ENCODE measurements at regions not wholly inside any gene's neighbourhood (a gene's known extent, or its start where the extent isn't known, plus 50 kb on each side); places are given as distances from the start of the nearest gene placed in this dataset.
A peak's percentile ranks its signal among the peaks of the same experiment; 100 is the strongest.

GRCh38 chr16:48813485-48813884 is 203.5 kb upstream of the N4BP1 start:
- H3K27ac Mint-ChIP-seq (ENCODE audit: unreplicated experiment): no peak overlapping the region
- peaks cover 8% of the 10 kb centered on the region for H3K9me3 Mint-ChIP-seq (ENCODE audit: unreplicated experiment)
- H3K4me1 Mint-ChIP-seq (ENCODE audit: low read depth, unreplicated experiment): peaks cover 22% of the 10 kb centered on the region
- H3K27me3 Mint-ChIP-seq (ENCODE audit: unreplicated experiment): peaks cover 11% of the 10 kb centered on the region
- DNase-seq: no peak
- TF ChIP-seq CTCF (IDR thresholded peaks at IDR 0.05; ENCODE audit: partially characterized antibody, unreplicated experiment): no peak
- H3K36me3 Mint-ChIP-seq (ENCODE audit: unreplicated experiment): no peaks in the 10 kb centered on the region
- peak overlapping the region; percentile 21 for H3K4me3 Mint-ChIP-seq (ENCODE audit: unreplicated experiment)

- H3K36me3 Mint-ChIP-seq (ENCODE audit: unreplicated experiment): no peaks in the 10 kb centered on the region
Observed at GRCh38 chr16:48812856-48813255, 202.9 kb upstream of the N4BP1 start.

GRCh38 chr16:48811478-48811877 is 201.5 kb upstream of the N4BP1 start:
- Mint-ChIP-seq H3K4me1 (ENCODE audit: low read depth, unreplicated experiment) (peaks cover 22% of the 10 kb centered on the region), H3K9me3 (ENCODE audit: unreplicated experiment) (peaks cover 8% of the 10 kb centered on the region), H3K27me3 (ENCODE audit: unreplicated experiment) (peaks cover 11% of the 10 kb centered on the region), H3K27ac (ENCODE audit: unreplicated experiment) (no peak overlapping the region), H3K4me3 (ENCODE audit: unreplicated experiment) (peak overlapping the region; percentile 65), H3K36me3 (ENCODE audit: unreplicated experiment) (no peaks in the 10 kb centered on the region)
- TF ChIP-seq CTCF (IDR thresholded peaks at IDR 0.05; ENCODE audit: partially characterized antibody, unreplicated experiment): no peak
- peak; percentile 27 for DNase-seq

More at GRCh38 chr16:48812856-48813255, 202.9 kb upstream of the N4BP1 start:
- Mint-ChIP-seq H3K4me1 (ENCODE audit: low read depth, unreplicated experiment) (peaks cover 22% of the 10 kb centered on the region), H3K4me3 (ENCODE audit: unreplicated experiment) (no peak overlapping the region), H3K9me3 (ENCODE audit: unreplicated experiment) (peaks cover 8% of the 10 kb centered on the region), H3K27ac (ENCODE audit: unreplicated experiment) (no peak overlapping the region), H3K27me3 (ENCODE audit: unreplicated experiment) (peaks cover 11% of the 10 kb centered on the region)
- DNase-seq: no peak
- no peak for TF ChIP-seq CTCF (IDR thresholded peaks at IDR 0.05; ENCODE audit: partially characterized antibody, unreplicated experiment)

- no peak overlapping the region for H3K27ac Mint-ChIP-seq (ENCODE audit: unreplicated experiment)
- H3K9me3 Mint-ChIP-seq (ENCODE audit: unreplicated experiment): peaks cover 8% of the 10 kb centered on the region
- peak overlapping the region; percentile 65 for H3K4me3 Mint-ChIP-seq (ENCODE audit: unreplicated experiment)
- peaks cover 22% of the 10 kb centered on the region for H3K4me1 Mint-ChIP-seq (ENCODE audit: low read depth, unreplicated experiment)
- DNase-seq: peak; percentile 59
- no peak for TF ChIP-seq CTCF (IDR thresholded peaks at IDR 0.05; ENCODE audit: partially characterized antibody, unreplicated experiment)
- H3K36me3 Mint-ChIP-seq (ENCODE audit: unreplicated experiment): no peaks in the 10 kb centered on the region
- H3K27me3 Mint-ChIP-seq (ENCODE audit: unreplicated experiment): peaks cover 11% of the 10 kb centered on the region
Observed at GRCh38 chr16:48810803-48811453, 200.9 kb upstream of the N4BP1 start.

- no peak overlapping the region for H3K4me3 Mint-ChIP-seq (ENCODE audit: unreplicated experiment)
- no peak for TF ChIP-seq CTCF (IDR thresholded peaks at IDR 0.05; ENCODE audit: partially characterized antibody, unreplicated experiment)
- peaks cover 8% of the 10 kb centered on the region for H3K9me3 Mint-ChIP-seq (ENCODE audit: unreplicated experiment)
- H3K4me1 Mint-ChIP-seq (ENCODE audit: low read depth, unreplicated experiment): peaks cover 22% of the 10 kb centered on the region
- H3K36me3 Mint-ChIP-seq (ENCODE audit: unreplicated experiment): peaks cover 5% of the 10 kb centered on the region
- no peak overlapping the region for H3K27ac Mint-ChIP-seq (ENCODE audit: unreplicated experiment)
- H3K27me3 Mint-ChIP-seq (ENCODE audit: unreplicated experiment): peaks cover 11% of the 10 kb centered on the region
- DNase-seq: no peak
Observed at GRCh38 chr16:48810436-48810802, 200.4 kb upstream of the N4BP1 start.

Data from glutamatergic neuron (in vitro differentiated cells).